Testis (tissue), 2 donors: ENCODE measurements at regions not wholly inside any gene's neighbourhood (a gene's known extent, or its start where the extent isn't known, plus 50 kb on each side); places are given as distances from the start of the nearest gene placed in this dataset.

Source experiments
- POLR2A ChIP-seq: fragments of 450-650 bp; IDR thresholded peaks from one replicate; pipeline ENCODE4 v1.6.1; 2017; ENCODE audit warnings: antibody characterized with exemption, mild to moderate bottlenecking, moderate library complexity
- TF ChIP-seq, protein P1 (sequence below), 3 experiments: fragments of 450-650 bp in 2 of 3; fragments of 200-600 bp in 1 of 3; sonication (generic) in 1 of 3; IDR thresholded peaks; one replicate each; pipeline ENCODE4 v1.5.1; 2016 to 2019; ENCODE audit warnings: antibody characterized with exemption in 3 of 3, mild to moderate bottlenecking in 2 of 3, moderate library complexity in 1 of 3

DNA sequence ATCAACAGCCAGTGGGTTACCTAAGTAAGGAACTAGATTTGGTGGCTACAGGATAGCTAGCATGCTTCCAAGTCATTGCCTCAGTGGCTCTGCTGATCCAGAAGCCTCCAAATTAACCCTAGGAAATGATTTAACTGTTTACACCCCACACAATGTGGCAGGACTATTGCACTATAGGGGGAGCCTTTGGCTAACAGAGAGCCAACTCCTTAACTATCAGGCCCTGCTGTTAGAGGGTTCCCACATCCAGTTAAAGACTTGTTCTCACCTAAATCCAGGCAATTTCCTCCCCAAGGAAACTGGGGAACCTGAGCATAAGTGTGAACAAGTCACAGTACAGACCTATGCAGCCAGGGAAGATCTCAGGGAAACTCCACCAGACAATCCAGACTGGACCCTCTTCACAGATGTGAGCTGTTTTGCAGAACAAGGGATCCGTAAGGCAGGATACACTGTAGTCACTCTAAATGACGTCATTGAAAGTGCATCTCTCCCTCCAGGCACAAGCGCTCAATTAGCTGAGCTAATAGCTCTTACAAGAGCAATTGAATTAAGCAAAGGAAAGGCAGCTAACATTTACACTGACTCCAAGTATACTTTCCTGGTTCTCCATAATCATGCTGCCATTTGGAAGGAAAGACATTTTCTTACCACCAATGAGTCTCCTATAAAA is 185.3 kb upstream of the SPOCK3 start:
- no peak for TF ChIP-seq POLR2A
- TF ChIP-seq, protein P1, sequence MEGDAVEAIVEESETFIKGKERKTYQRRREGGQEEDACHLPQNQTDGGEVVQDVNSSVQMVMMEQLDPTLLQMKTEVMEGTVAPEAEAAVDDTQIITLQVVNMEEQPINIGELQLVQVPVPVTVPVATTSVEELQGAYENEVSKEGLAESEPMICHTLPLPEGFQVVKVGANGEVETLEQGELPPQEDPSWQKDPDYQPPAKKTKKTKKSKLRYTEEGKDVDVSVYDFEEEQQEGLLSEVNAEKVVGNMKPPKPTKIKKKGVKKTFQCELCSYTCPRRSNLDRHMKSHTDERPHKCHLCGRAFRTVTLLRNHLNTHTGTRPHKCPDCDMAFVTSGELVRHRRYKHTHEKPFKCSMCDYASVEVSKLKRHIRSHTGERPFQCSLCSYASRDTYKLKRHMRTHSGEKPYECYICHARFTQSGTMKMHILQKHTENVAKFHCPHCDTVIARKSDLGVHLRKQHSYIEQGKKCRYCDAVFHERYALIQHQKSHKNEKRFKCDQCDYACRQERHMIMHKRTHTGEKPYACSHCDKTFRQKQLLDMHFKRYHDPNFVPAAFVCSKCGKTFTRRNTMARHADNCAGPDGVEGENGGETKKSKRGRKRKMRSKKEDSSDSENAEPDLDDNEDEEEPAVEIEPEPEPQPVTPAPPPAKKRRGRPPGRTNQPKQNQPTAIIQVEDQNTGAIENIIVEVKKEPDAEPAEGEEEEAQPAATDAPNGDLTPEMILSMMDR (IDR thresholded peaks at IDR 0.05): no peak
